Fibroblast of skin of right biceps (primary cell): ENCODE measurements at regions not wholly inside any gene's neighbourhood (a gene's known extent, or its start where the extent isn't known, plus 50 kb on each side); places are given as distances from the start of the nearest gene placed in this dataset.
"Not testable (repeated sequence)": the region's sequence is repeated elsewhere in the genome, so short reads cannot be mapped to it uniquely, and the experiment has no call there.

Experiments used
- DNase-seq: peaks from one replicate; pipeline ENCODE4 v3.0.0-alpha.2; 2013

DNA sequence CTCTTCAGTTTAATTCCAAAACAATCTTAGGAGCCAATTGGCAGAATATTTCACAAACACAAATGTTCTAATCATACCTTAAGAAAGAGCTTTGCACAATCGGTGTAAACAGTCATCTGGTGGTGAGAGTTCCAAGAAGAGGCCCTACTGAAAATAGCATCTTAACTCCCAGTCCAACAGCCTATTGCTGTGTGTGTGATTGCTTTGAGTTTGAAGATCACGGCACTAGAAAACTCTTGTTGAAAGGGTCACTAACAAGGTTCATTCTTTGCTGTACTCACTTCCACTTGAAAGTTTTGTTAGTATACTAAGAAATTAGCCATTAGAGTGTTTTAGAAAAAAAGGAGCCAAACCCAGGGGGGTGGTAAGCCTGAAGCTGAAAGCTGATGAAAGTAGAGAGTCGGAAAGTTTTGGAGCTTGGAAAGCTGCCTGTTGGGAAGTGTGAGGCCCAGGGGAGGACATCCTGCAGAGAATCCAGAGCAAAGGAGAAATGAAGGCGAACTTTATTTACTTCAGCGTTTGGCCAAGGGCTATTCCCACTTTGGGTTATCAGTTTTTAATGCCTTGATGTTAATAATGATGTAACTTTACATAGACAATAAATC lies 180.3 kb upstream of the GHR start:
- no peak for DNase-seq

- DNase-seq, result no peak
Observed at GRCh38 chr5:42252306-42252705, 170.9 kb upstream of the GHR start.

DNA sequence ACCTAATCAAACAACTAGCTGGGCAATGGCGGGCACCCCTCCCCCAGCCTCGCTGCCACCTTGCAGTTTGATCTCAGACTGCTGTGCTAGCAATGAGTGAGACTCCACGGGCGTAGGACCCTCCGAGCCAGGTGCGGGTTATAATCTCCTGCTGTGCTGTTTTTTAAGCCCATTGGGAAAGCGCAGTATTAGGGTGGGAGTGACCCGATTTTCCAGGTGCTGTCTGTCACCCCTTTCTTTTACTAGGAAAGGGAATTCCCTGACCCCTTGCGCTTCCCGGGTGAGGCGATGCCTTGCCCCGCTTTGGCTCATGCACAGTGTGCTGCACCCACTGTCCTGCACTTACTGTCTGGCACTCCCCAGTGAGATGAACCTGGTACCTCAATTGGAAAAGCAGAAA lies 163.3 kb upstream of the GHR start:
- not testable (repeated sequence) for DNase-seq

DNA sequence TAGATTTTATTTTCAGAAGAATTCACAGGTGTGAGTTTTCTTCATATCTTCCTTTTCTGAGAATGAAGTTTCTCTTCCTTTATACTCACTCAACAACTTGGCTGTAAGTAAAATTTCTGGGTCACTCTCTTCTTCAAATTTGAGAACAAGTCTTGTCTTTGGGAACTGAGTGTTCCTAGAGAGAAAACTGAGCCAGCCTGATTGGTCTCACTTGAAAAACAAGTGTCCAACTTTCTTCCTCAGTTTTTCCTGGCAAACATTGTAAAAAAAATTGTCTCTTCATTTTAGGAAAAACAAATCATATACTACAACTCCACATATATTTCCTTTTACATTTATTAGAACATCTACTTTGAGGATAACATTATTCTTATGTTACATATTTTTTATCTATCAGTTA lies 156.1 kb upstream of the GHR start:
- DNase-seq, result no peak

- not testable (repeated sequence) for DNase-seq
Observed at GRCh38 chr5:42268170-42268569, 155.1 kb upstream of the GHR start.

DNA sequence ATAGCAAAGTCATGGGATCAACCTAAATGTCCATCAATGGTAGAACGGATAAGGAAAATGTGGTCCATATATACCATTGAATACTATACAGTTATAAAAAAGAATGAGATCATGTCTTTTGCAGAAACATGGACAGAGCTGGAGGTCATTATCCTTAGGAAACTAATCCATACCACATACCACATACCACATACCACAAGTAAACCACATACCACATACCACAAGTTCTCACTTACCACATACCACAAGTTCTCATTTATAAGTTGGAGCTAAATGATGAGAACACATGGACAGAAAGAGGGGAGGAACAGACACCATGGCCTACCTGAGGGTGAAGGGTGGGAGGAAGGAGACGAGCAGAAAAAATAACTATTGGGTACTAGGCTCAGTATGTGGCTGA lies 154.6 kb upstream of the GHR start:
- DNase-seq, result peak; percentile 53

- no peak for DNase-seq
Observed at GRCh38 chr5:42270771-42271170, 152.5 kb upstream of the GHR start.

DNA sequence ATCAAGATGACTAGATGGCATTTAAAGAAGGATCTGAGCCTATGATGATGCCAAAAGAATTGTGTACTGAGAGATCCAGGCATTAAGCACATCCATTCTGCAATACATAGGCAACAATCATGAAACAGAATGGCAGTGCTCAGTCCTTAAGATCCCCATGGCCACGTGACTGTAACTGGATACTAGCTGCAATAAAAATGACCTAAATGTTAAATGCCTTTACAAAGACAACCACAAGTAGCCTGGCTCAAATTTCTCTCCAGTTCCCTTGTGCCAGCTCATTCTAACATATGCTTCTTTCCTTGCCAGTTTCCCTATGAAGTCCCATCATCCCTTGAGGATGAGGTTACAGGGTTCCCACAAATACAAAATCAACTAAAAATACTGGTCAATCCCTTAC lies 148.3 kb upstream of the GHR start:
- DNase-seq, result peak; percentile 2

- DNase-seq, result no peak
Observed at GRCh38 chr5:42277293-42277692, 145.9 kb upstream of the GHR start.

DNA sequence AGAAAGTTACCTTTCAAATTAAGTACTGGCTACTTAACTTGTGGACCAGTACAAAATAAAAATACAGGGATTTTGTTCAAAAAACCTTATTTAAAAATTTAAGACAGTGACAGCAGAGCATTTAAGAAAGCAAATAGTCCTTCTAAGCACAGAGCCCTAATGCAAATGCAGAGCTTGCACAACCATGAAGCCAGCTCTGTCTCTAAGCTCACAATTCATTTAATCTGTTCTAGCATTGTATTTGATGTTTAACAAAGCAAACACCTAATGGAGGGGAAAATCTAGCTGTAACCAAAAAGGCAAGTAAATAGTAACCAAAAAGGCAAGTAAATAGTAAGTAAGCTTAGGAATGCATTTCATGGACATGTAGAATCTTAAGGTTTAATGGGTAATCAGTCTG lies 138.7 kb upstream of the GHR start:
- DNase-seq, result no peak

DNA sequence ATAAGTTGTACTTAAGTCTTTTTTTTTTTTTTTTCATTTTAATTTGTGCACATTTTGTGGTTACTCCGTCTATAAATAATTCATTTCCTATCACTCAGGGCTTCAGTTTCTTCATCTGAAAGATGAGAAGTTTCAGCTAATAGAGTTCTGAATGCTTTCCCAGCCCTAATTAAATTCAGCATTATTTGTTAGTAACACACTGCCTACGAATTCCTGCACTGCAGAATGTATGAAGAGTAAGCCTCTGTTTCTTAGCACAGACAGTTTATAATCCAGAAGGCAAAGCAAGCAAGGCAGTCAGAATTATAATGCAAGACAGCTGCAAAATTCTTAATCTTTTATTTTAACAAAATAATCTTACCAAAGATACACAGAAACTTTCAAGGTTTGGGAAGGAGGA lies 138.0 kb upstream of the GHR start:
- DNase-seq, result no peak

- DNase-seq, result no peak
Observed at GRCh38 chr5:42300496-42300895, 122.7 kb upstream of the GHR start.

DNA sequence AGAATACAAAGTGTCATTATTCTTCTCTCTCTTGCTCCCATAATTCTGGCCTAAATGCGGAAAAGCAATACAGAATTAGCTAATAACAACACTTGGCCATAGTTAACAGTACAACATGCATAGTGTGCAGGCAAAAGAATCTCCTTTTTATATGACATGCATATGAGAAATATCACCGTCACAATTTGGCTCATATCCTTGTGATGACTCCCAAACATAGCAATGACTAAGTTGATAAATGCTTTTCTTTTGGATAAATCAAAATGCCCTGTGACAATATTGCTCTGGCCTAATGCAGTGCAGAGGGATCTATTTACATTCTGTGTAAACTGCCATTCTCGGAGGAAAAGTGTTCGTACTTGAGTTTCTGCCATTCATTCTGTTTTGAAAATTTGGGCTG lies 121.9 kb upstream of the GHR start:
- peak; percentile 64 for DNase-seq

- DNase-seq, result no peak
Observed at GRCh38 chr5:42302186-42302585, 121.1 kb upstream of the GHR start.

DNA sequence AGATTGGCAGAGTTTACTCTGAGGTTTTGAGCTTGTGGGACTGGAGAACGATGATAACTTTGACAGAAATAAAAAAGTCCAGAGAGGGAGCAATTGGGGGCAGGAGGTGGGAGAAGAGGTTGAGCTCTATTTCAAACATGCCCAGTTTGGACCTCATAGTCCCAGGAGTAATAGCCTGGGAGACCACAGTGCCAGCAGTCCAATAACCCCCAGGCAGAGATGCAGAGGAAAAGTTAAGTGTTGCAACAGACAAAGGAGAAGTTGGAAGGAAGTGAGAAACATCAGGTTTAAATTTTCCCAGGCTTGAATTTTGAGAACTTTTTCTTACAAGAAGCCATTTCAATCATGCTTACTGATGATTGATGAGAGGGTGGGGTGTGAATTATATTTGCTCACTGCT lies 117.0 kb upstream of the GHR start:
- DNase-seq, result no peak

DNA sequence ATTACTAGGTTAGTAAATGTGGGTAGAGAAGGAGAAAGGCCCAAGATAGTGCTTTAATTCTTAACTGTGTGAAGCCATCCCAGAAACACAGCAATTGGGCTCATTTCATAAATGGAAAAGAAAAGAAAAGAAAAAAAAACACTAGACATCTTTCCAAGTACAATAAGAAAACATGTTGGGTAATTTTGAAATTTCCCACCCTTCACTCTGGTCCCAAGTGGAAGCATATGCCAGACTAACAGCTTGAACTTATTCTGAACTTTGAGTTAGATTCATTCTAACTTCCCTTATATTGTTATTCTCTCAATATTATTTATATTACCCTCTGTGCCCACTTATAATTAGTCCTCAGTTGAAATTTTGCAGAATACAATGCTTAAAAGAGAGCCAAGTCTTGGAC lies 113.4 kb upstream of the GHR start:
- no peak for DNase-seq

- DNase-seq, result no peak
Observed at GRCh38 chr5:42315214-42315613, 108.0 kb upstream of the GHR start.

DNA sequence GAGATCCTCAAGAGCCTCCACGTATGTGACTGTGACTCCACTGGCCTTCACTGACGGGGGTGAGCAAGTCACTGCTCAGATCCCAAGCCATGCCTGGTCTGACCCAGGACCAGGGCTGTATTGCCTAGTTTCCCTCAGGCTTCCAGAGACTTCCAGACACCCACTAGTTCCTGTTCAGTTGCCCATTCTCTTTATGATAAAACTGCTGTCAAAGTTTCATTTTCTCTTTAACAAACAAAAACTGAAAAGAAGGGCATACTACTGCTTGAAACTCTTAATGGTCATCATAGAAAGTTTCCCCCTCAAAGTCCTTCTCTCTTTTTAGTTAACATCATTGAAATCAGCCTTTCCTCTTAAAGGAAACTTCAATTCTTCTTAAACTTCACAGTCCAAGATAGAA lies 105.7 kb upstream of the GHR start:
- no peak for DNase-seq

- not testable (repeated sequence) for DNase-seq
Observed at GRCh38 chr5:42319546-42319945, 103.7 kb upstream of the GHR start.

- no peak for DNase-seq
Observed at GRCh38 chr5:42321785-42322184, 101.5 kb upstream of the GHR start.

DNA sequence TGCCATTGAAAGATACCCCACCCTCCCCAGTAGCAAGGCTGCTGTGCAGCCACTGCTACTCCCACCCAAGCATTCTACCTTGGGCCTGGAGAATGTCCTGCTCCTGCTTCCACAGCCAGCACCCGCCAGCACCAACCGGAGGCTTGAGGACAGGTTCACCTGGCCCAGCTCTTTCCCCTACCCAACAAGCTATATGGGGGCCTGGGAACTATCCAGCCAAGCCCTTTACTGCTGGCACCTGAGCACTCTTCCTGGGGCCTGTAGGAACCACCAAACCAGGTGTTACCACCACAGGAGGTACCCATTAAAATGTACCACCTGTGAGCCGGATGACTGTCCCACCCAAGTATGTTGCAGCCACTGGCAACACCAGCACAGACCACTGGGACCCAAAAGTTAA lies 86.1 kb upstream of the GHR start:
- DNase-seq, result no peak

DNA sequence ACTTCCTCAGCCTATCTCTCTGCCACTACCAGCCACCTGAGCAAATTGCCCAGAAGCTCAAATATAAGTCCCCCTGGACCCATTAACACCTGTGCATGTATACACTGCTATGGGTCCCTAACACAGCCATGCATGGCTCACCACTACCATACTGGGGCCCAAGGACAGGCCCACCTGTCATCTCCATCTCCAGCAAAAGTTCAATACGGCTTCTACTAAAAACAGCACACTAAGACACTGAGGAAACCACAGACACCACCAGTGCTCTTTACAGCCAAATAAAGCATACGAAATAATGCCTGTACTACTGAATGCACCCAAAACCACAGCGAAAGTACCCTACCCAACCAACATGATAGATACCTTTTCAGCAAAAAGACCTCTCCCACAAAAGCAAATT lies 85.6 kb upstream of the GHR start:
- no peak for DNase-seq

- no peak for DNase-seq
Observed at GRCh38 chr5:42338136-42338535, 85.1 kb upstream of the GHR start.

DNA sequence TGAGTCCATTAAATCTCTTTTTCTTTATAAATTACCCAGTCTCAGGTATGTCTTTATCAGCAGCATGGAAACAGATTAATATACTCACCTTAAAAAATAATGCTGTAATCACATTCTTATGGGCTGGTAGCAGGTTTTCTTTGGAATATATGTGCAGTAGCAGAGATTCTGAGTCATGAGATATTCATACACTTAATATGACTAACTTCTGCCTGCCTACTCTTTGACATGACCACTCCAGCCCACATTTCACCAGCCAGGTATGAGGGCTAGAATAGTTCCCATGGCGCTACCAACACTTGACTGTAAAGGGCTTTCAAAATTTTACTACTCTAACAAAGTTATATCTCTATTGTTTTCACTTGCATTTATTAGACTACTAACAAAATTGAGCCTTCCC lies 74.1 kb upstream of the GHR start:
- DNase-seq, result no peak

GRCh38 chr5:42351956-42352355 lies 71.3 kb upstream of the GHR start:
- no peak for DNase-seq

DNA sequence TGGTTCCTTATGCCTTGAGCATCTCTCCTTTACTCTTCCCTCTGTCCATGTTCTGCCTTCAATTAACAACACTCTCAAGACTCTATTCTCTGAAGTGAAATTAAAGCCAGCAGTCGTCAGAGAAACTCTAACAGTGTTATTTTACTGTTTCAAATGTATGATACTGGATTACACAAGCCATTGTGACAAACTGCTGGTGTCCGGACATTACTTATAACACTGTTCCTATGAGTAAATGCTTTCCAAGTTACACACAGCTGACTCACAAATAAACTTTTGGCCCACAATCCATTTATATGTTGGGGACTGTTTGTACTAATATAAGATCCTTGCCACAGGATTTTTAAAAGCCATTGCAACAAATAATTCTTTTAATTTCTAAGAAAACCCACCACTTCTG lies 63.2 kb upstream of the GHR start:
- peak; percentile 53 for DNase-seq
